Testis (tissue), 2 donors: ENCODE measurements at regions not wholly inside any gene's neighbourhood (a gene's known extent, or its start where the extent isn't known, plus 50 kb on each side); places are given as distances from the start of the nearest gene placed in this dataset.
"Not testable (repeated sequence)": the region's sequence is repeated elsewhere in the genome, so short reads cannot be mapped to it uniquely, and the experiment has no call there.

Source experiments
- DNase-seq: peaks from one replicate; pipeline ENCODE4 v3.0.0-alpha.2; 2019
- H3K27ac ChIP-seq, 2 donors: fragments of 200-600 bp; sonication (generic); one replicate each; pipeline ENCODE4 v1.5.1; 2019
- H3K27me3 ChIP-seq: fragments of 200-600 bp; sonication (generic); one replicate; pipeline ENCODE4 v1.5.1; 2019
- H3K36me3 ChIP-seq: fragments of 200-600 bp; sonication (generic); one replicate; pipeline ENCODE4 v1.5.1; 2017; ENCODE audit warnings: low read depth; ENCODE audit errors: missing control alignments
- H3K4me1 ChIP-seq: fragments of 200-600 bp; sonication (generic); one replicate; pipeline ENCODE4 v1.5.1; 2019
- H3K4me3 ChIP-seq, 2 donors: fragments of 200-600 bp; sonication (generic); one replicate each; pipeline ENCODE4 v1.5.1; 2017 to 2019
- H3K9me3 ChIP-seq: fragments of 200-600 bp; sonication (generic); one replicate; pipeline ENCODE4 v1.5.1; 2017
- POLR2A ChIP-seq: fragments of 450-650 bp; IDR thresholded peaks from one replicate; pipeline ENCODE4 v1.6.1; 2017; ENCODE audit warnings: antibody characterized with exemption, mild to moderate bottlenecking, moderate library complexity
- WGBS, 2 donors: methylation state at CpG; one replicate each; pipeline ENCODE4 v1.1.5; 2018; 5-methylcytosine and 5-hydroxymethylcytosine counted together
- intact Hi-C: fragments of 100-400 bp; cut with DNase I; formaldehyde crosslinking; loops from one replicate; pipeline ENCODE4 v1.15.1; 2023; ENCODE audit warnings: low total_unique reads
- TF ChIP-seq, protein P1 (sequence below), 3 experiments: fragments of 450-650 bp in 2 of 3; fragments of 200-600 bp in 1 of 3; sonication (generic) in 1 of 3; IDR thresholded peaks; one replicate each; pipeline ENCODE4 v1.5.1; 2016 to 2019; ENCODE audit warnings: antibody characterized with exemption in 3 of 3, mild to moderate bottlenecking in 2 of 3, moderate library complexity in 1 of 3

DNA sequence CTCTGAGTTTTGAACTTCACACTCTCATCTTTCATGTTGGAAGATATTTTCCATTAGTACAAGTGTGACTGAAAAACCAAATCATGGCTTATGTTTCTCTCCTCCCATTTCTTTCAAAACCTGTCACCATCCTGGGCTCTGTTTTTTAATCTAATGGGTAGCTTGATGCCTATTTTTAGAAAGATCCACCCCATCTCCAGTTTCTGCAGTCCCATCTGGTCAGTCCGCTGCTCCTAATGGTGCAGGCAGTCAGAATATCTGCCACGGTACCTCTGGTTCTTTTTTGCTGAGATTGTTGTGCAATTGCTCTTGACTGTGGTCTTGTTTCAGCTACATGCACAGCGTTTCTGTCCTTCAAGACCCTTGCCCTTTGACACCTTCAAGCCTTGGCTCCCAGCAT is 240.9 kb upstream of the CADM2 start:
- no peaks in the 10 kb centered on the region for H3K27me3 ChIP-seq
- H3K27ac ChIP-seq: no peak overlapping the region
- H3K4me1 ChIP-seq: no peaks in the 10 kb centered on the region
- no peaks in the 10 kb centered on the region for H3K36me3 ChIP-seq
- H3K4me3 ChIP-seq: no peak overlapping the region
- intact Hi-C loops: no loop called here
- no peak for DNase-seq
- no peaks in the 10 kb centered on the region for H3K9me3 ChIP-seq
- 84 to 91% methylated on average over 3 of the region's 3 CpGs for WGBS, 2 donors
- TF ChIP-seq, protein P1, sequence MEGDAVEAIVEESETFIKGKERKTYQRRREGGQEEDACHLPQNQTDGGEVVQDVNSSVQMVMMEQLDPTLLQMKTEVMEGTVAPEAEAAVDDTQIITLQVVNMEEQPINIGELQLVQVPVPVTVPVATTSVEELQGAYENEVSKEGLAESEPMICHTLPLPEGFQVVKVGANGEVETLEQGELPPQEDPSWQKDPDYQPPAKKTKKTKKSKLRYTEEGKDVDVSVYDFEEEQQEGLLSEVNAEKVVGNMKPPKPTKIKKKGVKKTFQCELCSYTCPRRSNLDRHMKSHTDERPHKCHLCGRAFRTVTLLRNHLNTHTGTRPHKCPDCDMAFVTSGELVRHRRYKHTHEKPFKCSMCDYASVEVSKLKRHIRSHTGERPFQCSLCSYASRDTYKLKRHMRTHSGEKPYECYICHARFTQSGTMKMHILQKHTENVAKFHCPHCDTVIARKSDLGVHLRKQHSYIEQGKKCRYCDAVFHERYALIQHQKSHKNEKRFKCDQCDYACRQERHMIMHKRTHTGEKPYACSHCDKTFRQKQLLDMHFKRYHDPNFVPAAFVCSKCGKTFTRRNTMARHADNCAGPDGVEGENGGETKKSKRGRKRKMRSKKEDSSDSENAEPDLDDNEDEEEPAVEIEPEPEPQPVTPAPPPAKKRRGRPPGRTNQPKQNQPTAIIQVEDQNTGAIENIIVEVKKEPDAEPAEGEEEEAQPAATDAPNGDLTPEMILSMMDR (IDR thresholded peaks at IDR 0.05): no peak
- no peak for TF ChIP-seq POLR2A

DNA sequence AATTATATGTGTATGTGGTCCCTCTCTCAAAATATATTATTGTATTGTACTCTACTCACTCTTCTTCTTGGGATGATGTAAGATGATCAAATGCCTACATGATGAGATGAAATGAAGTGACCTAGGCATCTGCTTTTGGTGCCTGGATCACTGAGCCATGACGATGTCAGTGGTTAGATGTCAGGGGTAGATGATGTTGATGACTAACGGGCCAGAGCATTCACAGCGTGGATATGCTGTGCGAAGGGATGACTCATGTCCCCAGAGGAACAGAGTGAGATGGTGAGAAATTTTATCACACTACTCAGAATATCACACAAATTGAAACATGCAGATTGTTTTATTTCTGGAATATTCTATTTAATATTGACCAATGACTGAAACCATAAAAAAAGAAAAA is 233.9 kb upstream of the CADM2 start:
- Histone ChIP-seq H3K4me1 (no peaks in the 10 kb centered on the region), H3K27ac (no peak overlapping the region), H3K36me3 (no peaks in the 10 kb centered on the region), H3K4me3 (no peak overlapping the region), H3K27me3 (no peaks in the 10 kb centered on the region), H3K9me3 (no peaks in the 10 kb centered on the region)
- TF ChIP-seq, protein P1 (IDR thresholded peaks at IDR 0.05): no peak
- no peak for TF ChIP-seq POLR2A
- DNase-seq: no peak
- intact Hi-C loops: no loop called here
- WGBS, 2 donors: 85 to 91% methylated on average over 4 of the region's 4 CpGs

DNA sequence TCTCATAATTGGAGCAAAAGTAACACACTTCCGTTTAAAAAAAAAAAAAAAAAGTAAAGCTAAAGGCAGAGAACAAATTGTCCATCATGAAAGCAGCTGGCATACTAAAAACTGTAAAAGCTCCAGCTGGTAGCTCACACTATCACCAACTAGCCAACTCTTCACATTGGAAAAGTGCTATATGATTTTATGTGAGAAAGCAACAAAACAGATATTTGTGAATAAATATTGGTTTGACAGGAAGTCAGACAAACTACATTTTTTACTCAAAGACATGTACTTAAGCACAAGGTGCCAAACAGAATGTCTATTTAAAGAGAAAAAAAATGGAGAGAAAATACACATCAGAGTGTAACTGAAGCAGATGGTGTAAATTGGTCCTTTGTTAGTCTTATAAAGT is 231.2 kb upstream of the CADM2 start:
- intact Hi-C loops: no loop called here
- H3K27me3 ChIP-seq: no peaks in the 10 kb centered on the region
- no peaks in the 10 kb centered on the region for H3K9me3 ChIP-seq
- no peaks in the 10 kb centered on the region for H3K4me1 ChIP-seq
- WGBS, 2 donors: 47 to 60% methylated on average over 1 of the region's 1 CpG
- H3K36me3 ChIP-seq: no peaks in the 10 kb centered on the region
- TF ChIP-seq, protein P1 (IDR thresholded peaks at IDR 0.05): no peak
- no peak for TF ChIP-seq POLR2A
- no peak overlapping the region for H3K4me3 ChIP-seq
- DNase-seq: no peak
- no peak overlapping the region for H3K27ac ChIP-seq

DNA sequence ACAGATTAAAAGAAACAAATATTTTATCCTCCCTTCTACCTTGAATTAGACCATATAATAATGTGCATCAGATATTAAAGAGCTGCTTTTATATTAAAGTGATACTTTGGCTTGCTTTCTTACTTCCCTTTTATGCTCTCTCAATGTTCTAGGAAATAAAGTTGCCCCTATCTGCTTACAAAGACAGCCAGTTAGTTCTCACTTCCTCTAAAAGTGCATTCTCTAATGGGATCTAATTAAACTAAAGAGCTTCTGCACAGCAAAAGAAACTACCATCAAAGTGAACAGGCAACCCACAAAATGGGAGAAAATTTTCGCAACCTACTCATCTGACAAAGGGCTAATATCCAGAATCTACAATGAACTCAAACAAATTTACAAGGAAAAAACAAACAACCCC is 224.1 kb upstream of the CADM2 start:
- H3K36me3 ChIP-seq, H3K4me3 ChIP-seq, H3K4me1 ChIP-seq, H3K9me3 ChIP-seq, intact Hi-C loops, DNase-seq, H3K27ac ChIP-seq, H3K27me3 ChIP-seq: not testable (repeated sequence)
- WGBS, 2 donors: 88 to 90% methylated on average over 1 of the region's 1 CpG

DNA sequence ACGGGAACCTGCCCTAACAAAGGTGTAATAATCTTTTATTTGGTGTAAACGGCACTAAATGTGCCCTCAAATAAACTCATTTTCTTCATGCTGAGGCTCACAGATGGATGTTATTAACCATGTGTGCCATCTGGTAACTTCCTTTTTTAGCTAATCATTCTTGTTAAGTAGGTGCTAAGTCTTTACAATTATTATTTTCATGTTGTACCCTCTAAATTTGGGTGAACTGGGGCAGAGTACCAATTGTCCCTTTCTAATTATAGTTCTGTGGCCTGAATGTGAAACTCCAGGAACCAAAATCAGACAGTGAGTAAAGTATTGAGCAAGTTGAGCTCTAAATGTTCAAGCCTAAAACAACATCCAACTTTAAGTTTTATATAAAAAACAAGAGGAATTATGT is 220.7 kb upstream of the CADM2 start:
- Histone ChIP-seq H3K4me1 (no peaks in the 10 kb centered on the region), H3K27ac (no peak overlapping the region), H3K27me3 (no peaks in the 10 kb centered on the region), H3K36me3 (no peaks in the 10 kb centered on the region), H3K4me3 (no peak overlapping the region), H3K9me3 (no peaks in the 10 kb centered on the region)
- 31 to 32% methylated on average over 2 of the region's 2 CpGs for WGBS, 2 donors
- no peak for DNase-seq
- intact Hi-C loops: no loop called here
- TF ChIP-seq POLR2A: no peak
- TF ChIP-seq, protein P1 (IDR thresholded peaks at IDR 0.05): no peak
